DMS 273 (cell line): ENCODE measurements at regions not wholly inside any gene's neighbourhood (a gene's known extent, or its start where the extent isn't known, plus 50 kb on each side); places are given as distances from the start of the nearest gene placed in this dataset.

Experiments
- DNase-seq: peaks from one replicate; lab custom pipeline; 2025; ENCODE audit not compliant: unreplicated experiment; lab: John Stamatoyannopoulos, UW

- DNase-seq: no peak
These were observed 221.4 kb downstream of the CMPK2 start for GRCh38 chr2:6644261-6644660.

- DNase-seq: no peak
These were observed 220.7 kb downstream of the CMPK2 start for GRCh38 chr2:6645004-6645403.

- no peak for DNase-seq
These were observed 220.0 kb downstream of the CMPK2 start for GRCh38 chr2:6645672-6646071.

GRCh38 chr2:6647046-6647445 is 218.7 kb downstream of the CMPK2 start:
- DNase-seq: no peak

- DNase-seq: no peak
These were observed 217.0 kb downstream of the CMPK2 start for GRCh38 chr2:6648596-6649247.

- DNase-seq: no peak
These were observed 215.4 kb downstream of the CMPK2 start for GRCh38 chr2:6650311-6650710.

GRCh38 chr2:6652251-6652650 is 213.5 kb downstream of the CMPK2 start:
- no peak for DNase-seq

- DNase-seq: no peak
These were observed 212.4 kb downstream of the CMPK2 start for GRCh38 chr2:6653281-6653750.

GRCh38 chr2:6654279-6654678 is 211.4 kb downstream of the CMPK2 start:
- no peak for DNase-seq

- no peak for DNase-seq
These were observed 209.1 kb downstream of the CMPK2 start for GRCh38 chr2:6656633-6657032.

- DNase-seq: no peak
These were observed 208.6 kb downstream of the CMPK2 start for GRCh38 chr2:6657136-6657535.

- no peak for DNase-seq
These were observed 207.9 kb downstream of the CMPK2 start for GRCh38 chr2:6657855-6658254.

- DNase-seq: no peak
These were observed 201.2 kb downstream of the CMPK2 start for GRCh38 chr2:6664332-6665061.

GRCh38 chr2:6665093-6666045 is 200.3 kb downstream of the CMPK2 start:
- DNase-seq: no peak

GRCh38 chr2:6667326-6667725 is 198.4 kb downstream of the CMPK2 start:
- no peak for DNase-seq

- DNase-seq: no peak
These were observed 193.8 kb downstream of the CMPK2 start for GRCh38 chr2:6671913-6672312.

- no peak for DNase-seq
These were observed 191.3 kb downstream of the CMPK2 start for GRCh38 chr2:6674381-6674780.

GRCh38 chr2:6675791-6676190 is 189.9 kb downstream of the CMPK2 start:
- DNase-seq: no peak

GRCh38 chr2:6676241-6676640 is 189.5 kb downstream of the CMPK2 start:
- DNase-seq: no peak

GRCh38 chr2:6676776-6677175 is 188.9 kb downstream of the CMPK2 start:
- no peak for DNase-seq

GRCh38 chr2:6679471-6679870 is 186.2 kb downstream of the CMPK2 start:
- DNase-seq: no peak

GRCh38 chr2:6683516-6683915 is 182.2 kb downstream of the CMPK2 start:
- no peak for DNase-seq
